Thymus (tissue), 11 donors: ENCODE measurements at regions not wholly inside any gene's neighbourhood (a gene's known extent, or its start where the extent isn't known, plus 50 kb on each side); places are given as distances from the start of the nearest gene placed in this dataset.
"Not testable (repeated sequence)": the region's sequence is repeated elsewhere in the genome, so short reads cannot be mapped to it uniquely, and the experiment has no call there.

Source experiments
- DNase-seq, 9 donors: peaks; one replicate each; pipeline ENCODE4 v3.0.0-alpha.2; 2013; ENCODE audit warnings: low spot score in 9 of 9, low read depth in 6 of 9, missing footprints in 1 of 9
- H3K27ac ChIP-seq, 2 donors: one replicate each; pipeline ENCODE4 v1.5.1; 2013; ENCODE audit warnings: control low read depth in 1 of 2, low read depth in 1 of 2, low read length in 1 of 2, mild to moderate bottlenecking in 1 of 2, moderate library complexity in 1 of 2
- H3K27me3 ChIP-seq, 2 donors: one replicate each; pipeline ENCODE4 v1.5.1; 2013; ENCODE audit warnings: low read length in 1 of 2; ENCODE audit not compliant: control insufficient read depth in 2 of 2, insufficient read depth in 1 of 2
- H3K36me3 ChIP-seq, 2 donors: one replicate each; pipeline ENCODE4 v1.5.1; 2013; ENCODE audit warnings: low read length in 1 of 2, mild to moderate bottlenecking in 1 of 2, moderate library complexity in 1 of 2; ENCODE audit not compliant: control insufficient read depth in 2 of 2, insufficient read depth in 2 of 2
- H3K4me1 ChIP-seq, 2 donors: one replicate each; pipeline ENCODE4 v1.5.1; 2013; ENCODE audit warnings: low read length in 2 of 2; ENCODE audit not compliant: control insufficient read depth in 2 of 2, insufficient read depth in 2 of 2
- H3K4me3 ChIP-seq, 2 donors: one replicate each; pipeline ENCODE4 v1.5.1; 2013; ENCODE audit warnings: low read length in 2 of 2, control low read depth in 1 of 2, mild to moderate bottlenecking in 1 of 2
- H3K9me3 ChIP-seq, 2 donors: one replicate each; pipeline ENCODE4 v1.5.1; 2013; ENCODE audit warnings: low read length in 1 of 2, mild to moderate bottlenecking in 1 of 2; ENCODE audit not compliant: control insufficient read depth in 2 of 2, insufficient read depth in 1 of 2
- WGBS: extraction: QIAGEN DNeasy Blood & Tissue Kit; methylation state at CpG from one replicate; pipeline ENCODE4 v1.1.7; 2013; 5-methylcytosine and 5-hydroxymethylcytosine counted together
- donor health status: healthy.

GRCh38 chr10:35995485-35995884, 353.4 kb upstream of the FZD8 start:
- Histone ChIP-seq H3K4me1 (no peaks in the 10 kb centered on the region), H3K36me3 (no peaks in the 10 kb centered on the region), H3K9me3 (no peaks in the 10 kb centered on the region), H3K27ac (no peak overlapping the region), H3K27me3 (no peaks in the 10 kb centered on the region), H3K4me3 (no peak overlapping the region)
- 92% methylated on average over 4 of the region's 4 CpGs for whole genome bisulfite sequencing
- no peak for DNase-seq

DNA sequence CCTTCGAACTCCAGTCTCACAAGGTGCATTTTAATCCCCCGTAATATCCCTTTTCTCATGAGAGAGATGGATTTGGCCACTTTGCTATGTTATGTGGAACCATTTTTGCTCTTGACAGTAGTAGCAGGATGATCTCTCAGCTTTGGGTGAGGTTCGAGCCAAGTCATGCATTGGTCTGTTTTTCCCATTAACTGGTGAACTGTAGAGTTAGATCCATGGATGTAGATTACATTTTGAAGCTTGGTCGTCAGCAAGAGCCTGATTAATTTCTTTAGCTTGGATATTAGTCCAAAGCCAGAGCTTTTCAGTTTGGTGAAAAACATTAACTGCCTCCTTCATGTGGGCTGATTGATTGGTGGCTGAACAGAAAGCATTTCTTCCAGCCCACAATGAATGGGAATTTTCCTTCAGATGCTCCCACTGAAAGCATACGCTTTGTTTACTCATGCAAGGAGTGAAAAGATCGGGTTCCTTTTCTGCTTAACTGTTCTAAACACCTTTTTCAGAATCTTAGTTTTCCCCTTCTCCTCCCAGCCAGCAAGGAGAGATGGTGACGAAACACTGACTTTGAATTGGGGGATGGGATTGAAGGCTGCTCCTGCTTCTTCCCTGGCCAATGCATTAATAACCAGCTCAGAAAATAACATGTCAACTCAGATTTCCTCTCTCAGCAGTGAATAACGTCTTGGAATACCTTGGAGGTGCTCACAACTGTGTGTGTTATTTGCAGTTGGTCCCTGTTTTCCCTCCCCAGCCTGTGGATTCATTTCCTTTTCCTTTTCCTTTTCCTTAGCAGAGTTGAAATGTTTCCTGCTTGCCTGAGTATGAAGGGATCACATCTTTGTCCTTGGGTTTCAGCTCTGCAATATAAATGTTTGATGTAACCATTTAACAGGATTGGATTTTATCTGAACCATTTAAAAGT, 351.8 kb upstream of the FZD8 start:
- Histone ChIP-seq H3K27me3 (no peaks in the 10 kb centered on the region), H3K36me3 (no peaks in the 10 kb centered on the region), H3K27ac (no peak overlapping the region), H3K4me3 (no peak overlapping the region), H3K9me3 (no peaks in the 10 kb centered on the region), H3K4me1 (no peaks in the 10 kb centered on the region)
- whole genome bisulfite sequencing, result 61% methylated on average over 8 of the region's 8 CpGs
- peak in 1 of 9 donors; percentile 1 for DNase-seq

GRCh38 chr10:35992107-35992506, 350.0 kb upstream of the FZD8 start:
- DNase-seq, result no peak
- H3K4me3 ChIP-seq, result no peak overlapping the region

GRCh38 chr10:35986756-35987502, 344.8 kb upstream of the FZD8 start:
- WGBS, result 82% methylated on average over 7 of the region's 7 CpGs
- Histone ChIP-seq H3K4me1 (no peaks in the 10 kb centered on the region), H3K36me3 (no peaks in the 10 kb centered on the region), H3K27ac (no peak overlapping the region), H3K9me3 (no peaks in the 10 kb centered on the region), H3K4me3 (no peak overlapping the region), H3K27me3 (no peaks in the 10 kb centered on the region)
- no peak for DNase-seq

More at GRCh38 chr10:35992107-35992506, 350.0 kb upstream of the FZD8 start:
- H3K36me3 ChIP-seq, result no peaks in the 10 kb centered on the region
- no peaks in the 10 kb centered on the region for H3K9me3 ChIP-seq
- H3K4me1 ChIP-seq, result no peaks in the 10 kb centered on the region
- no peak overlapping the region for H3K27ac ChIP-seq
- no peaks in the 10 kb centered on the region for H3K27me3 ChIP-seq

DNA sequence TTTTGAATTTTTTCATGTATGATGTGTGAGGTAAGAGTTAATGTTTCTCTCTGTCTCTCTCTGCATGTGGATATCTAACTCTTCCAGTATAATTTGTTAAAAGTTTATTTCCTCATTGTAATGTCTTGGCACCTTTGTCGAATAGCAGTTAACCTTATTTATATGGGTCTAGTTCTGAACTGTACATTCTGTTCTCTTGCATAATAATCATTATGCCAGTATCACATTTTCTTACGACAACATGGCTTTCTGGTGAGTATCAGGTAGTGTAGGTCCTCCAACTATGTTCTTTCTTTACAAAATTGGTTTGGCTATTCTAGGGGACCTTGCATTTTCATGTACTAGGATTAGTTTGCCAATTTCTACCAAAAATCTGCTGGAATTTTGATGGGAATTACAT, 337.0 kb upstream of the FZD8 start:
- H3K27ac ChIP-seq, result no peak overlapping the region
- H3K4me3 ChIP-seq, result no peak overlapping the region
- H3K36me3 ChIP-seq, result no peaks in the 10 kb centered on the region
- no peaks in the 10 kb centered on the region for H3K27me3 ChIP-seq
- H3K9me3 ChIP-seq, result no peaks in the 10 kb centered on the region
- no peaks in the 10 kb centered on the region for H3K4me1 ChIP-seq
- no peak for DNase-seq
- WGBS, result 94% methylated on average over 2 of the region's 2 CpGs

- not testable (repeated sequence) for H3K27ac ChIP-seq, H3K4me3 ChIP-seq, H3K9me3 ChIP-seq, DNase-seq, H3K36me3 ChIP-seq, H3K4me1 ChIP-seq, H3K27me3 ChIP-seq
- 74% methylated on average over 5 of the region's 5 CpGs for WGBS
Observed at GRCh38 chr10:35973912-35974591, 332.0 kb upstream of the FZD8 start.

DNA sequence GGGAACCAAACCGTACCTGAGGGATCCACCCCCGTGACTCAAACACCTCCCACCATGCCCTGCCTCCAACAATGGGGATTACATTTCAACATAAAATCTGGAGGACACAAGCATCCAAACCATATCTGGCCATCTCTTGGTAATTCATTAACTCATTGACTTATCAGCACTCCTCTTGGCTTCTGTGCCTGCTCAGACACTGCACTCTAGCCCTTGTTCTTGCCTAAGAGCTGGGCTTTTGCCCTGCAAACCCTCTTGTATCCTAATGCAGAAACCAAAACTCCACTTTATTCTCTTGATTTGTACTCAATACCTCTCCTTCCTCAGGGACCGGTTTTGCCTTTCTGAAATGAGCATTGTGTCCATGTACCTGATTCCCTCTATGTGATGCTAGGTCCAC, 330.2 kb upstream of the FZD8 start:
- 96% methylated on average over 3 of the region's 3 CpGs for WGBS
- H3K36me3 ChIP-seq, result no peaks in the 10 kb centered on the region
- H3K9me3 ChIP-seq, result no peaks in the 10 kb centered on the region
- H3K4me3 ChIP-seq, result no peak overlapping the region
- no peak for DNase-seq
- no peak overlapping the region for H3K27ac ChIP-seq
- no peaks in the 10 kb centered on the region for H3K27me3 ChIP-seq
- no peaks in the 10 kb centered on the region for H3K4me1 ChIP-seq

GRCh38 chr10:35971397-35971796, 329.3 kb upstream of the FZD8 start:
- 87% methylated on average over 2 of the region's 2 CpGs for WGBS
- Histone ChIP-seq H3K4me3 (no peak overlapping the region), H3K36me3 (no peaks in the 10 kb centered on the region), H3K27ac (no peak overlapping the region), H3K9me3 (no peaks in the 10 kb centered on the region), H3K27me3 (no peaks in the 10 kb centered on the region), H3K4me1 (no peaks in the 10 kb centered on the region)
- no peak for DNase-seq

GRCh38 chr10:35963685-35964084, 321.6 kb upstream of the FZD8 start:
- H3K4me1 ChIP-seq, result no peaks in the 10 kb centered on the region
- no peaks in the 10 kb centered on the region for H3K9me3 ChIP-seq
- H3K36me3 ChIP-seq, result no peaks in the 10 kb centered on the region
- 91% methylated on average over 1 of the region's 1 CpG for WGBS
- no peak overlapping the region for H3K27ac ChIP-seq
- DNase-seq, result no peak
- H3K4me3 ChIP-seq, result no peak overlapping the region
- H3K27me3 ChIP-seq, result no peaks in the 10 kb centered on the region
